ENCODE measurements at regions not wholly inside any gene's neighbourhood (a gene's known extent, or its start where the extent isn't known, plus 50 kb on each side); places are given as distances from the start of the nearest gene placed in this dataset.

- Histone ChIP-seq H3K27me3 (ENCODE audit: insufficient read depth, low read length) (no peaks in the 10 kb centered on the region), H3K23ac (ENCODE audit: low read length) (no peak overlapping the region), H2BK120ac (ENCODE audit: insufficient read depth, low read length, poor library complexity) (no peak overlapping the region), H3K4me1 (ENCODE audit: control insufficient read depth in 1 of 2, insufficient read depth in 2 of 2, low read length in 2 of 2) (no peaks in the 10 kb centered on the region), H3K4me2 (ENCODE audit: low read length) (no peak overlapping the region), H3K14ac (ENCODE audit: low read length) (no peak overlapping the region), H2AK5ac (ENCODE audit: low read length) (no peak overlapping the region), H4K12ac (ENCODE audit: low read depth, low read length) (no peak overlapping the region), H3K27ac (ENCODE audit: low read depth, low read length) (no peak overlapping the region), H2BK5ac (ENCODE audit: low read depth, low read length, poor library complexity) (no peak overlapping the region), H2BK12ac (ENCODE audit: low read length) (no peak overlapping the region), H3K9me3 (ENCODE audit: insufficient read depth, low read depth, low read length) (peaks cover 6% of the 10 kb centered on the region), H3K36me3 (ENCODE audit: control insufficient read depth in 1 of 2, insufficient read depth in 2 of 2, low read length in 2 of 2) (no peaks in the 10 kb centered on the region), H3K79me1 (ENCODE audit: low read length) (no peaks in the 10 kb centered on the region), H4K91ac (ENCODE audit: low read depth, low read length) (no peak overlapping the region), H4K8ac (ENCODE audit: low read depth, low read length) (no peak overlapping the region), H3K4ac (ENCODE audit: low read depth, low read length) (no peak overlapping the region), H3K18ac (ENCODE audit: low read length) (no peak overlapping the region), H2AFZ (ENCODE audit: insufficient read depth, low read length, poor library complexity) (no peak overlapping the region), H3K4me3 (ENCODE audit: low read depth, low read length) (no peak overlapping the region), H3K9ac (ENCODE audit: low read length) (no peak overlapping the region), H3K79me2 (ENCODE audit: control insufficient read depth, insufficient read depth, low read length, poor library complexity) (no peaks in the 10 kb centered on the region)
- WGBS (ENCODE audit: extremely low coverage, insufficient coverage, insufficient read length) = no CpG with 5 or more reads among the region's 2 CpGs
- DNase-seq = no peak
These were observed 356.4 kb upstream of the PRICKLE1 start for GRCh38 chr12:42945927-42946326.

GRCh38 chr12:42944516-42944915, 355.0 kb upstream of the PRICKLE1 start:
- Histone ChIP-seq H2BK12ac (ENCODE audit: low read length) (no peak overlapping the region), H2AFZ (ENCODE audit: insufficient read depth, low read length, poor library complexity) (no peak overlapping the region), H3K9me3 (ENCODE audit: insufficient read depth, low read depth, low read length) (peaks cover 6% of the 10 kb centered on the region), H3K23ac (ENCODE audit: low read length) (no peak overlapping the region), H3K4me2 (ENCODE audit: low read length) (no peak overlapping the region), H3K36me3 (ENCODE audit: control insufficient read depth in 1 of 2, insufficient read depth in 2 of 2, low read length in 2 of 2) (no peaks in the 10 kb centered on the region), H3K79me1 (ENCODE audit: low read length) (no peaks in the 10 kb centered on the region), H2BK5ac (ENCODE audit: low read depth, low read length, poor library complexity) (no peak overlapping the region), H2AK5ac (ENCODE audit: low read length) (no peak overlapping the region), H4K8ac (ENCODE audit: low read depth, low read length) (no peak overlapping the region), H3K4ac (ENCODE audit: low read depth, low read length) (no peak overlapping the region), H3K4me3 (ENCODE audit: low read depth, low read length) (no peak overlapping the region), H3K27ac (ENCODE audit: low read depth, low read length) (no peak overlapping the region), H2BK120ac (ENCODE audit: insufficient read depth, low read length, poor library complexity) (no peak overlapping the region), H3K14ac (ENCODE audit: low read length) (no peak overlapping the region), H3K4me1 (ENCODE audit: control insufficient read depth in 1 of 2, insufficient read depth in 2 of 2, low read length in 2 of 2) (no peaks in the 10 kb centered on the region), H3K27me3 (ENCODE audit: insufficient read depth, low read length) (no peaks in the 10 kb centered on the region), H4K12ac (ENCODE audit: low read depth, low read length) (no peak overlapping the region), H4K91ac (ENCODE audit: low read depth, low read length) (no peak overlapping the region), H3K18ac (ENCODE audit: low read length) (no peak overlapping the region), H3K9ac (ENCODE audit: low read length) (no peak overlapping the region), H3K79me2 (ENCODE audit: control insufficient read depth, insufficient read depth, low read length, poor library complexity) (no peaks in the 10 kb centered on the region)
- DNase-seq = no peak
- no CpG with 5 or more reads among the region's 2 CpGs for WGBS (ENCODE audit: extremely low coverage, insufficient coverage, insufficient read length)

GRCh38 chr12:42936991-42937390, 347.4 kb upstream of the PRICKLE1 start:
- Histone ChIP-seq H2BK120ac (ENCODE audit: insufficient read depth, low read length, poor library complexity) (no peak overlapping the region), H3K9ac (ENCODE audit: low read length) (no peak overlapping the region), H3K36me3 (ENCODE audit: control insufficient read depth in 1 of 2, insufficient read depth in 2 of 2, low read length in 2 of 2) (no peaks in the 10 kb centered on the region), H3K14ac (ENCODE audit: low read length) (no peak overlapping the region), H2BK12ac (ENCODE audit: low read length) (no peak overlapping the region), H3K4ac (ENCODE audit: low read depth, low read length) (no peak overlapping the region), H3K27me3 (ENCODE audit: insufficient read depth, low read length) (peaks cover 3% of the 10 kb centered on the region), H3K9me3 (ENCODE audit: insufficient read depth, low read depth, low read length) (no peaks in the 10 kb centered on the region), H3K79me2 (ENCODE audit: control insufficient read depth, insufficient read depth, low read length, poor library complexity) (no peaks in the 10 kb centered on the region), H3K4me2 (ENCODE audit: low read length) (no peak overlapping the region), H4K8ac (ENCODE audit: low read depth, low read length) (no peak overlapping the region), H3K23ac (ENCODE audit: low read length) (no peak overlapping the region), H3K4me1 (ENCODE audit: control insufficient read depth in 1 of 2, insufficient read depth in 2 of 2, low read length in 2 of 2) (no peaks in the 10 kb centered on the region), H4K12ac (ENCODE audit: low read depth, low read length) (no peak overlapping the region), H4K91ac (ENCODE audit: low read depth, low read length) (no peak overlapping the region), H3K18ac (ENCODE audit: low read length) (no peak overlapping the region), H3K79me1 (ENCODE audit: low read length) (no peaks in the 10 kb centered on the region), H2AK5ac (ENCODE audit: low read length) (no peak overlapping the region), H3K4me3 (ENCODE audit: low read depth, low read length) (no peak overlapping the region), H2BK5ac (ENCODE audit: low read depth, low read length, poor library complexity) (no peak overlapping the region), H3K27ac (ENCODE audit: low read depth, low read length) (no peak overlapping the region), H2AFZ (ENCODE audit: insufficient read depth, low read length, poor library complexity) (no peak overlapping the region)
- WGBS (ENCODE audit: extremely low coverage, insufficient coverage, insufficient read length) = no CpG with 5 or more reads among the region's 3 CpGs
- no peak for DNase-seq

- Histone ChIP-seq H2BK120ac (ENCODE audit: insufficient read depth, low read length, poor library complexity) (no peak overlapping the region), H3K4me2 (ENCODE audit: low read length) (no peak overlapping the region), H3K9ac (ENCODE audit: low read length) (no peak overlapping the region), H2AFZ (ENCODE audit: insufficient read depth, low read length, poor library complexity) (no peak overlapping the region), H3K79me2 (ENCODE audit: control insufficient read depth, insufficient read depth, low read length, poor library complexity) (no peaks in the 10 kb centered on the region), H3K18ac (ENCODE audit: low read length) (no peak overlapping the region), H3K27ac (ENCODE audit: low read depth, low read length) (no peak overlapping the region), H3K23ac (ENCODE audit: low read length) (no peak overlapping the region), H2AK5ac (ENCODE audit: low read length) (no peak overlapping the region), H3K4ac (ENCODE audit: low read depth, low read length) (no peak overlapping the region), H2BK12ac (ENCODE audit: low read length) (no peak overlapping the region), H2BK5ac (ENCODE audit: low read depth, low read length, poor library complexity) (no peak overlapping the region), H3K4me1 (ENCODE audit: control insufficient read depth in 1 of 2, insufficient read depth in 2 of 2, low read length in 2 of 2) (no peaks in the 10 kb centered on the region), H4K8ac (ENCODE audit: low read depth, low read length) (no peak overlapping the region), H4K12ac (ENCODE audit: low read depth, low read length) (no peak overlapping the region), H4K91ac (ENCODE audit: low read depth, low read length) (no peak overlapping the region), H3K9me3 (ENCODE audit: insufficient read depth, low read depth, low read length) (no peaks in the 10 kb centered on the region), H3K27me3 (ENCODE audit: insufficient read depth, low read length) (peaks cover 3% of the 10 kb centered on the region), H3K4me3 (ENCODE audit: low read depth, low read length) (no peak overlapping the region), H3K14ac (ENCODE audit: low read length) (no peak overlapping the region), H3K36me3 (ENCODE audit: control insufficient read depth in 1 of 2, insufficient read depth in 2 of 2, low read length in 2 of 2) (no peaks in the 10 kb centered on the region), H3K79me1 (ENCODE audit: low read length) (no peaks in the 10 kb centered on the region)
- no peak for DNase-seq
- no CpG with 5 or more reads among the region's 1 CpG for WGBS (ENCODE audit: extremely low coverage, insufficient coverage, insufficient read length)
These were observed 346.7 kb upstream of the PRICKLE1 start for GRCh38 chr12:42936260-42936659.

Measured in trophoblast cell (in vitro differentiated cells and primary cell).